ENCODE measurements at regions not wholly inside any gene's neighbourhood (a gene's known extent, or its start where the extent isn't known, plus 50 kb on each side); places are given as distances from the start of the nearest gene placed in this dataset.

- Histone ChIP-seq H3K4me3 (ENCODE audit: low read length in 2 of 2) (no peak overlapping the region), H3K4me1 (ENCODE audit: control insufficient read depth in 2 of 2, insufficient read depth in 2 of 2, low read length in 2 of 2) (no peaks in the 10 kb centered on the region), H3K9me3 (ENCODE audit: control insufficient read depth in 2 of 2, insufficient read depth in 1 of 2, low read length in 1 of 2) (peaks cover 0 to 15% of the 10 kb centered on the region in 2 donors), H3K27ac (ENCODE audit: low read depth in 1 of 2, low read length in 1 of 2) (no peak overlapping the region), H3K27me3 (ENCODE audit: control insufficient read depth in 2 of 2, insufficient read depth in 1 of 2, low read length in 1 of 2) (no peaks in the 10 kb centered on the region), H3K36me3 (ENCODE audit: control insufficient read depth in 2 of 2, insufficient read depth in 2 of 2, low read length in 1 of 2) (no peaks in the 10 kb centered on the region)
- no peak for DNase-seq (ENCODE audit: low read depth in 6 of 9, low spot score in 9 of 9)
- 28% methylated on average over 4 of the region's 4 CpGs for WGBS
Measured at GRCh38 chr12:81809829-81810595, 50.9 kb upstream of the PPFIA2 start.

GRCh38 chr12:81809113-81809777 is 50.1 kb upstream of the PPFIA2 start:
- H3K36me3 ChIP-seq (ENCODE audit: control insufficient read depth in 2 of 2, insufficient read depth in 2 of 2, low read length in 1 of 2) = no peaks in the 10 kb centered on the region
- no peak overlapping the region for H3K27ac ChIP-seq (ENCODE audit: low read depth in 1 of 2, low read length in 1 of 2)
- H3K27me3 ChIP-seq (ENCODE audit: control insufficient read depth in 2 of 2, insufficient read depth in 1 of 2, low read length in 1 of 2) = no peaks in the 10 kb centered on the region
- no peaks in the 10 kb centered on the region for H3K4me1 ChIP-seq (ENCODE audit: control insufficient read depth in 2 of 2, insufficient read depth in 2 of 2, low read length in 2 of 2)
- no peak for DNase-seq (ENCODE audit: low read depth in 6 of 9, low spot score in 9 of 9)
- H3K4me3 ChIP-seq (ENCODE audit: low read length in 2 of 2) = no peak overlapping the region
- WGBS = 90% methylated on average over 4 of the region's 4 CpGs
- H3K9me3 ChIP-seq (ENCODE audit: control insufficient read depth in 2 of 2, insufficient read depth in 1 of 2, low read length in 1 of 2) = peaks cover 0 to 15% of the 10 kb centered on the region in 2 donors
